ENCODE measurements at regions not wholly inside any gene's neighbourhood (a gene's known extent, or its start where the extent isn't known, plus 50 kb on each side); places are given as distances from the start of the nearest gene placed in this dataset.

DNA sequence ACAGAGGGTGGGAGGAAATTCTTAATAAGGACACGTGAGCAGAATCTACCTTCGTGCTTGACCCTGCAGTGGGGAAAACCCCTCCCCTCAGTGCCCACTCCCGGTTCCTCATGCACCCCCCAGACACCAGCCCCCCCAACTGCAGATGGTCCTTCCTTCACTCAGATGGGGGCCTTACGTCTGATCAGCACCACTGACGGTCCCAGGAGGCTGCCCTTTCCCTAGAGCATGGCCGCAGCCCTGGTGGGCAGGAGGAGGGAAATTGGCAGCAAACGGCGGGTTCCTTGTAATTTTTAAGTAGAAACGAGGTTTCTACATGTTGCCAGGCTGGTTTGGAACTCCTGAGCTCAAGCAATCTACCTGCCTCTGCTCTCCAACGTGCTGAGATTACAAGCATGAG, 477.7 kb downstream of the TBC1D22A start:
- no peak for TF ChIP-seq CTCF (IDR thresholded peaks at IDR 0.05)
- no peak for DNase-seq (ENCODE audit: low spot score)

DNA sequence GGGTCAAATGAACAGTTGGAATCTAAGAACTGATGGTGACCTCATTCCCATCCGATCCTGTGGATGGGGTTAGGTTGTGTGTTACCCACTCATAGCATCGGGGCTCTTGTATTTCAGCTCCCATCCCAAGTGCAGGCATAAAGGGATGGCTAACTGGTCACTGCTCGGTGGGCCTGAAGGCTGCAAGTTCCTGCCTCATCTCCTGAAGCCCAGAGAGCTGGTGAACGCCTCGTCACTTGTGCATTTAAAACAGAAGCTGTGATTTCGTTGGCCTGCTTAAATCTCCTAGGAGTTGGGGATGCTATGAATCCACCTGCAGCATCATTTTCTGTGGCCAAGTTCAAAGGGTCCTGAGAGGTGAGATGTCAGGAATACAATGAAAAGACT, 477.0 kb downstream of the TBC1D22A start:
- Histone ChIP-seq H3K4me3 (no peak overlapping the region), H3K27ac (no peak overlapping the region)
- TF ChIP-seq CTCF (IDR thresholded peaks at IDR 0.05): no peak
- DNase-seq (ENCODE audit: low spot score): no peak

More for the DNA sequence above, 477.7 kb downstream of the TBC1D22A start:
- Histone ChIP-seq H3K27ac (no peak overlapping the region), H3K4me3 (no peak overlapping the region)

DNA sequence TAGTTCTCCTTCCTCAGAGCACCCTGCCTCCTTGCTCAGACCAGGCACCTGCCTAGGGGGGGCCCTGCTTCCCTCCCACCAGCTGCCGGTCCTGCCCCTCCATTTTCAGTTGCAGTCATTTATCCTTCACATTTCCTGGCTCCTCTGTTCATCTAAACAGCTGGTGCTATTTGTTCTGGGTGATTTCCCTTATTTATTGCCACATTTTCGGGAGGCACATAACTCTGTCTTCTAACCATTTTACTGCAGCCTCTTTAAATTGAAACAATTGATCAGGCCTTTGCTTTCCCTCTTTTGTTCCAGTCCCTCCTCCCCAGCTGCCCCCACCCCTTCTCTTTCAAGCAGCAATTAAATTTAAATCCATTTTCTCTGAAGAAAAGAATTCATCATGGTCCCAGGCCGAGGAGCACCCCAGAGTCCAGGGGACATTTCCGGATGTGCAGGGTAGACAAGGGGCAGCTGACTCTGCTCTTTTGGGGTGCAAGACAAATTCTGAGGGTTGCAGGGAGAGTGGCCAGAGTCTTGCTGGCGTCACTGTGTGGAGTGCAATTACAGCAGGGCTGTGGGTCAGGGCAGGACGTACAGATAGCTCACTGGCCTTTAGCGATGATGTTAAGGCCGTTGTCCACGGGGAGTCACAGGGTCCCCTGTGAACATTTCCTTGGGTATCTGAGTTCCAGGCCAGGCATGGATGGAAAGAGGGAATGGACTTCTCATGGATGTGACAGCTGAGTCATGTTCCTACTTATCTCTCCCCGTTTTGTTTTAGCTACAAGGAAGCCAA, 476.4 kb downstream of the TBC1D22A start:
- no peak for DNase-seq (ENCODE audit: low spot score)
- Histone ChIP-seq H3K27ac (no peak overlapping the region), H3K4me3 (no peak overlapping the region)
- TF ChIP-seq CTCF (IDR thresholded peaks at IDR 0.05): no peak

DNA sequence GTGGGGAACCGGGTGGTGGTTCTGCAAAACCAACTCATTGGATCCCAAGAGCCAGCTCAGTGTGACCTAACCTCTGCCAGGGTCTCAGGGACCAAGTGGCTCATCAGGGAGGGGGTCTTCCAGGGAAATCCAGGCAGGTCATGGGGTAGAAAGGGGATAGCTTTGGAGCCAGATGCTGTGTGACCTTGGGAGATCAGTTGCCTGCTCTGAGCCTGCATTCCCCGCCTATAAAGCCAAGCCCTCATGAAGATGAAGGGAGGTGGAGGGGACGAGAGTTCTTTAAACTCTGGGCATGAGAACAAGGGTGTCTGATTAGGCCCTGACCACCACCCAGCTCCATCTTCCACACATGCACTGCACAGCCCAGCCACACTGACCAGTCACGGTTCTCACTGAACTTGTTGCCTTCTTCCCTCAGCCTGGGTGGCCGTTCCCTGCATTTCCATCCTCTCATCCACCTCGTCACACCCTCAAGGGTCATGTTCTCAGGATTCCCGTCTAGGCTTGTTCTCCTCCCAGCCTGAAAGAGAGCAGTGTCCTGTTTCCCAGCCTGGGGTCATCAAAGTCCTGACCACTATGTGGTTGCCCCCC, 475.5 kb downstream of the TBC1D22A start:
- TF ChIP-seq CTCF (IDR thresholded peaks at IDR 0.05): no peak
- Histone ChIP-seq H3K4me3 (no peak overlapping the region), H3K27ac (no peak overlapping the region)
- DNase-seq (ENCODE audit: low spot score): no peak

DNA sequence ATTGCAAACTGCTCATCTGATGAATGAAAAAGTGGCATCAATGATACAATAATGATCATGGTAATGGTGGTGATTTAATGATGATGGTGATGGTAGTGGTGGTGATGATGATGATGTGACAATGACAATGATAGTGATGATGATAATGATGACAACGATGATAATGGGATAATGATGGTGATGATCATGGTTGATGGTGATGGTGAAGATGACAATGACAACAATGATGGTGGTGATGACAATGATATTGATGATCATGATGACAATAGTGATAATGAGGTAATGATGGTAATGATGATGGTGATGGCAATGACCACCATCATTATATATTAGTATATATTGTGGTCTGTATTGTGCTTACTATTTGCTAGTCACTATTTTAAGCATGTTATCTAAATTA, 474.3 kb downstream of the TBC1D22A start:
- H3K4me3 ChIP-seq: no peak overlapping the region
- H3K27ac ChIP-seq: no peak overlapping the region
- TF ChIP-seq CTCF (IDR thresholded peaks at IDR 0.05): no peak
- DNase-seq (ENCODE audit: low spot score): no peak

- Histone ChIP-seq H3K4me3 (no peak overlapping the region), H3K27ac (no peak overlapping the region)
- no peak for DNase-seq (ENCODE audit: low spot score)
- TF ChIP-seq CTCF (IDR thresholded peaks at IDR 0.05): no peak
Measured at GRCh38 chr22:47236161-47236560, 473.7 kb downstream of the TBC1D22A start.
